Middle frontal gyrus (tissue), 1 donor: ENCODE measurements at regions not wholly inside any gene's neighbourhood (a gene's known extent, or its start where the extent isn't known, plus 50 kb on each side); places are given as distances from the start of the nearest gene placed in this dataset.
"Not testable (repeated sequence)": the region's sequence is repeated elsewhere in the genome, so short reads cannot be mapped to it uniquely, and the experiment has no call there.

Experiments
- DNase-seq: peaks from one replicate; pipeline ENCODE4 v3.0.0-alpha.2; 2015; ENCODE audit warnings: low spot score; ENCODE audit errors: extremely low spot score

GRCh38 chrY:7879245-7879644 is 967.7 kb upstream of the AMELY start:
- DNase-seq, result no peak

DNA sequence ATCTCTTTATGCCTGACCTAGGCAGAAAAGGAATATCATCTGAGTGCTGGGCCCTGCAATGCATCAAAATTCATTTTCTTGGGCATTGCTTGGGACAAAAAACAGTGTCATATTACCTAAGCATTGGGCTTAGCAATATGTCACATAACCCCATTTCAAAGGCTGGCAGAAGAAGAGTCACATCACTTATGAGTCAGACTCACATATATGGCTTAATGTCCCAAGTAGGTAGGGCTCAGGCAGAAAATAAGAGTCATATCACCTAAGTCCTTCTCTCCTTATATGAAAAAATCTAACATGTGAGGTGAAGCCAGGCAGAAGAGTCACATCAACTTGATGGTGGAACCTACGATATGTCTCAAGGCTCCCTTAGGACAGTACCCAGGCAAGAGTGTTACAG is 967.2 kb upstream of the AMELY start:
- DNase-seq, result no peak

- no peak for DNase-seq
These were observed 965.9 kb upstream of the AMELY start for GRCh38 chrY:7877458-7877857.

DNA sequence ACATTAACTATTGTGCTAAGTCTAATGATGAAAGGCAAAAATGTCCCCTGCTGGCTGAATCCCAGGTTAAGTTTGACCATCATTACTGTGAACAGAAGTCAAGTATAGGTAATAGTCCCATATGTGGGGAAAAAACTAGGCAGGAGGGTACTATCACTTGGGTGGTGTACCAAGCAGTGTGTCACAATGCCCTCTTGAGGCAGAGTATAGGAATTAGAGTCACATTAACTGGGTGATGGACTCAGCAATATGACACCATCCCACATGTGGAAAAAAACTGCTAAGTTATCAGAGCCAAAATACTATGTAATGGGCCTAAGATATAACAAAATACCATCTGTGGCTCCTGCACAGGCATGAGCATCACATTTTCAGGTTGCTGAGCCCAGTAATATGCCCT is 962.5 kb upstream of the AMELY start:
- DNase-seq, result no peak

DNA sequence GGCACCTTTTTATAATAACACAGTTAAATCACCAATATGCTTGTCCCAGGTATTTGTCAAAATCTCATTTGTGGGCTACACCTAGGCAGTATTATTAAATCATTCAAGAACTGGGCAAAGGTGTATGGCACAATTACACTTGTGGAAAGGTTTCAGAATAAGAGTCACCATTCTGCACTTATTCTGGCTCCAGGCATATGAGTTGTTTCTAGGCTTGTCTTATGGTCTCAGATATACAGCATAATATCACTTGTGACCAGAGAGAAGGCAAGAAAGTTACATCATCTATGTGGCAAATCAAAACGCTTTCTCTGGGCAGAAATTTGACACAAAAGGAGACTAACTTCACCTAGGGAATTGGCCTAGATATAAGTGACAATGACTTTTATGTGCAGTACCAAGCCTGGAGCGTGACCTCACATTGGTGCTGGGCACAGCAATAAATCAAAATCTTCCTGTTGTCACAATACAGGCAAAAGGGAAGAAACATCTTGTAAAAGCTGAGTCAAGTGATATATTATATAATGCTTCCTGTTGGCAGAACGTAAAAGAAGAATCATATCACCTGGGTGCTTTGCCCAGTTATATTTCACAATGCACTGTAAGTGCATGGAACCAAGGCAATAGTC is 959.9 kb upstream of the AMELY start:
- DNase-seq, result no peak

GRCh38 chrY:7866976-7867375 is 955.4 kb upstream of the AMELY start:
- no peak for DNase-seq

GRCh38 chrY:7860781-7861614 is 949.4 kb upstream of the AMELY start:
- DNase-seq, result no peak

- no peak for DNase-seq
These were observed 938.6 kb upstream of the AMELY start for GRCh38 chrY:7850191-7850590.

DNA sequence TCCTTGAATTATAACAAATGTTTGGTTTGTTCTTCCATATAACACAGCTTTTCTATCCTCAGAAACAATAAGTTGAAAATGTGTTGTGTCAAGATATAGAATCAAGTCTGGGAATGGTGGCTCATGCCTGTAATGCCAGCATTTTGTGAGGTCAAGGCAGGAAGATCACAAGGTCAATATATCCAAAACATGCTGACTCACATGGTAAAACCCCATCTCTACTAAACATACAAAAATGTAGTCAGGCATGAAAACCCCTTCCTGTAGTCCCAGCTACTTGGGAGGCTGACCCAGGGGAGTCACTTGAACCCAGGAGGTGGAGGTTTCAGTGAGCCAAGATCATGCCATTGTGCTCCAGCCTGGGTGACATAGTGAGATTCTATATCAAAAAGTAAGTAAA is 934.2 kb upstream of the AMELY start:
- no peak for DNase-seq

DNA sequence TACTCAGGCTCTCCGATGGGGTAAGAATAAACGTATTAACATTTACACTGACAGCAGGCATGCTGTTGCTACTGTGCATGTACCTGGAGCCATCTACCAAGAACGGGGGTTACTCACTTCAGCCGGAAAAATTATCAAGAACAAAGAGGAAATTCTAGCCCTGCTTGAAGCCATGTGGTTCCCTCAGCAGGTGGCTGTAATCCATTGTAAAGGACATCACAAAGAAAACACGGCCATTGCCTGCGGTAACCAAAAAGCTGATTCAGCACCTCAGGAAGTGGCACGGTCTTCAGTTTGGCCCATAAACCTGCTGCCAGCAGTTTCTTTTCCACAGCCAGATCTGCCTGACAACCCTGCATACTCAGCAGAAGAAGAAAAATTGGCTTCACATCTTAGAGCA is 925.5 kb upstream of the AMELY start:
- no peak for DNase-seq

- DNase-seq, result no peak
These were observed 924.8 kb upstream of the AMELY start for GRCh38 chrY:7836366-7836765.

DNA sequence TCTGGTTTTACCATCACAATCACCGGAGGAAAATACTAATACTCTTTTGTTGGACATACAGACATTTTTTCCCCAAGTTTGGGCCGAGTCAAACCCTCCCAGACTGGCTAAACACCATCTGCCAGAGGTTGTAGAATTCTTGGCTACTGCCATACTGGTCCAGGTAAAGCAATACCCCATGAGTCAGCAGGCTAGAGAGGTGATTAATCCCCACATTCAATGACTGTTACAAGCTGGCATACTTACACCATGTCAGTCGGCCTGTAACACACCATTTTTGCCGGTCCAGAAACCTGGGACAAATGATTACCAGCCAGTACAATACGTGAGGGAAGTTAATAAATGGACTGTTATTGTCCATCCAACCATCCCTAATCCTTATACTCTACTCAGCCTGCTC is 923.9 kb upstream of the AMELY start:
- DNase-seq, result no peak

- DNase-seq, result no peak
These were observed 922.7 kb upstream of the AMELY start for GRCh38 chrY:7834284-7834683.

GRCh38 chrY:7830881-7831280 is 919.3 kb upstream of the AMELY start:
- not testable (repeated sequence) for DNase-seq

- DNase-seq, result no peak
These were observed 915.0 kb upstream of the AMELY start for GRCh38 chrY:7826533-7826932.

- DNase-seq, result no peak
These were observed 914.3 kb upstream of the AMELY start for GRCh38 chrY:7825874-7826273.

DNA sequence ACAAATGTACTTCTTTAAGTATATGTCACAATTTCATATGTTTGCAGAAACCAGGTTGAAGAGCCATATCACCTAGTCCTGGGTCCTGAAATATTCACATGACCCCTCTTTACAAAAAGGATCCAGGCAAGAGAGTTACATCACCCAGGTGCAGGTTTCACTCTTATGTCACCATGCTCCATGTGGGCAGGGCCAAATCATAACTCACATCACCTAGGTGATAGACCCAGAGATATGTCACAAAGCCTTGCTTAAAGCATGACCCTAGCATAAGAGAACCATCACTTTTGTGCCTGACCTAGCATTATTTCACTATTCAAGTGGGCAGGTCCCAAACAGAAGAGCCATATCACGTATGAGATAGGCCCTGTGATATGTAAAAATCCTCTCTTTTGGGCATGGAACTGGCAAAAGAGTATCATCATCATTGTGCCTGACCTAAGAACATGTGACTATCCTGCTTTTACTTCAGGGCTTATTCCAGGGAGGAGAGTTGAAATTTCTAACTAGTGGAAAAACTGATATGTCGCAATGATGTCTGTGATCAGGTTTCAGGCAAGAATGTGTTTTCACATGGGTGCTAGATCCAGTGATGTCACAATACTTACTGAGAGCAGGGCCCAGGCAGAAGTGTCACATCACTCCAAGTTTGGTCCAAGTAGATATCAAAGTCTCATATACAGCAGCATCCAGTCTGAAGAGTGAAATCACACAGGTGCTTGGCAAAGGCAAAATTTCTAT is 909.9 kb upstream of the AMELY start:
- no peak for DNase-seq

- DNase-seq, result no peak
These were observed 907.4 kb upstream of the AMELY start for GRCh38 chrY:7818924-7819323.

DNA sequence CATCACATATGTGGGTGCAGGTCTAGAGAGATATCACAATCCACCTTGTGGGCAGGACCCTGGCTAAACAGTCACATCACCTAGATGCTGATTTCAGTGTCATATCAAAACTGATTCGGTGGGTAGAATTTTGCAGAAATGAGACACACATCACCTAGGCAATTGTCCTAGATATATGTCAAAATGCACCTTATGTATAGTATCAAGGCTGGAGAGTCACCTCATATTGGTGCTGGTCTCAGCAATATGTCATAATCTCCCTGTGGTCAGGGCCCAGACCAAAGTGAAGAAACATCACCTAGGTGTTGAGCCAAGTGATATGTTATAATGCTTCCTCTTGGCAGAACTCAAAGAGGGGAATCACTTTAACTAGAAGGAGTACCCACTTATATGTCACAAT is 905.0 kb upstream of the AMELY start:
- no peak for DNase-seq

DNA sequence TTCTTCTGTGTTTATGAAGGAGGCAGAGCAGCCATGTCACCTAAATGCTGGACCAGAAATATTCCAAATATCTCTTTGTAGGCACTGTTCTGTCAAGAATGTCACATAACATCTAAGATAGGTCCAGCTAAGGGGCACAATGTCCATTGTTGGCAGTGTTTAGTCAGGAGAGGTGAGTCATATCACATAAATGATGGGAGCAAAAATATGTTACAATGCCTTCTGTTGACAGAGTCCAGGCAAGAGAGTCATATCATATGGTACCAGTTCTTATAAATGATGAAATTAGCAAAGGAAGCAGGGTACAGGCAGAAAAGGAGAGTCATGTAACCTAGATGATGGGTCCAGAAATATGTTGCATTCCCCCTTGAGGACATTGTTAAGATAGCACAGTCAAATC is 904.4 kb upstream of the AMELY start:
- no peak for DNase-seq

DNA sequence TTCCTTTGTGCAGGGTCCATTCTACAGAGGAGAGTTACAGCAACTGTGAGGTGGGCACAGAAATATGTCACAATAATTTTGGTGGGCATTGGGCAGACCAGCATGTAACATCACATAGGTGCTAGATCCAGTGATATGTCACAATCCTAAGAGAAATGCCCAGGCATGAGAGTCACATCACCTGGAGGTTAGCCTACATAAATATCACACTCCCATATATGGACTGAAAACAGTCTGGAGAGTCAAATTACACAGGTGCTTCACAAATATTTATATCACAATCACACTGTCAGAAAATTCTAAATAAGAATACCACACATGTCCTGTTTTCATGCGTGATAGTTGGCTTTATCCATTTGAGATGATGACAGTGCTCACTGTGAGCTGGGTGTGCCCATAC is 903.7 kb upstream of the AMELY start:
- no peak for DNase-seq

- DNase-seq, result no peak
These were observed 902.8 kb upstream of the AMELY start for GRCh38 chrY:7814361-7814760.
